Dermis blood vessel endothelial cell (primary cell): ENCODE measurements at regions not wholly inside any gene's neighbourhood (a gene's known extent, or its start where the extent isn't known, plus 50 kb on each side); places are given as distances from the start of the nearest gene placed in this dataset.

Experiments used
- DNase-seq: peaks from one replicate; pipeline ENCODE4 v3.0.0; 2010

DNA sequence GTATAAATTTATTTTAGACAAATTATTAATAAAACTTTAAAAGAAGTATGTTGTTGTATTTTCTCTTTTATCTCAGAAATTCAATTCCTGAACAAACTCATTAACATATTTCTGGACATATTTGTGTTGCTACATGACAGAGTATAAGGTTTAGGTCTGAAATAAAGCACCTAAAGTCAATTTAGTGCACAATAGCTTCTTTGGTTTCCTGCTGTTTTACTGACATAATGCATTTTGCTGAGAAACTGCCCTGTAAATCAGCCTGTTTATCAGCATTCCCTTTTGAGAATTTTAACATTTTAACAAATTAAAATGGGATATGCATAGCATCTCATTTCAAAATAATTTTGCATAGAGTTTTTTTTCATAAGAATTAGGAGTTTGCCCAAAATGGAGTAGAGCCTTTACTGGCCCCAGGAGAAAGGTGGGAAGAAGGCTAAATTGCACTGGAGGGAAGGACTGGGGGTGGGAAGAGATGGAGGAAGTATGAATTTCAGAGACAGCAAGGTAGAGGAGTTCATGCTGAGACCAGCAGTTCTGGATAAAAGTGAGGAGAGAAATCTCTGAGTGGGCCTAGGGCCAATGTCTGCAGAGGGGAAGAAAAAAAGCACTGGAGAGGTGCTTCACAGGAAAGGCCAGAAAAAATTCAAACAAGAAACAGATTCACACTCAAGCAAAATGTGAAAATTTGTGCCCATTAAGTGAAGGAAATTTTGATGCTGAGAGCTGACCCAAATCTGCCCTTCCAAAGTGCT, 324.2 kb upstream of the HSF2 start:
- no peak for DNase-seq

DNA sequence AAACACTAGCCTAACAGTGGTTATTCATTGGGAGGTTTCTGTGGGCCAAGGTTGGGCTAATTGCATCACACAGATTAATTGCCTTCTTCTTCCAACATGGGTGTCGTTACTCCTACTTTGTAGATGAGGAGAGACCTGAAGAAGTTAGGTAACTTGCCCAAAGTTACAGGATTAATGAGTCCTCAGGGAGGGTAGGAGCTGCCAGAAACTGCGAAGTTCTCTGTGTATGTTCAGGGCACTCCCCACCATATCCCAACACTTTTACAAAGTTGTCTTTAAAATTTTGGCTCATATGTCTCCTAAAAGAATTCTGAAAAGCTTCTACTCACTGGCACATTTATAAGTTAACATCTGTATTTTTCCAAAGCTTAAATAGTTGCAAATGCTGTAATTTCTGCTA, 323.5 kb upstream of the HSF2 start:
- no peak for DNase-seq

DNA sequence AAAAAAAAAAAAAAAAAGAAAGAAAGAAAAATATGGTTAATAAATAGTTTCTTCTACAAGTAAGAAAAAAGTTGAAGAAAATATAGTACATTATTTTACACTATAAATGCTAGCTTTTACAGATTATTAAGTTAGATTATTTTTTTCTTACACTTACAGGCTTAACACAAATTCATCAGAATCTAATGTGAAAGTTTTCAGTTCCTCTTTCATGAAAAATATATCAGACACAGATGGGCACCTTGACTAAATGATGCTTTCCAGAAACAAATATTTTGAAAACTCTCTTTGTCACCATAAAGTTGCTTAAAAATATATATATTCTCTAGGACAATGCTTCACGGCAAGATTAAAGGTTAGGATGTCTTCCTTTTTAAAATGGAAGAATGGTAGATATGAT, 321.8 kb upstream of the HSF2 start:
- DNase-seq, result no peak

GRCh38 chr6:122078481-122078880, 321.0 kb upstream of the HSF2 start:
- DNase-seq, result no peak

DNA sequence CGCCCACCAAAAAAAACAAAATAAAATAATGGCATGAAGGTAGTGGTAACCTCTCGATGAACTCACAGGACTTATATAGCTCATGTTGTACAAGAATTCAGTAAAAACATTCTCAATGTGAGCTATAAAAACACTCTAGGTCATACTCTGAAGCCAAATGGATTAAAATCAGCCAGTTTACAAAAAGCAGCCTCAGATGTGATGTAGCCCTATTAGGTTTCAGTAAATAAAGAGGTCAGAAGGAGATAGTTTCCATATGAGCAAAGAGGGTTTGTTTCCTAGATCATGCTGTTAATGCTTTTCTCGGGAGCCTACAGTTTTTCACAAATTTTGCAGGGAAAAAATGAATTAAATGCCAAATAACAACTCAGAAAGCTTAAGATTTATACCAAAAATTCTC, 319.5 kb upstream of the HSF2 start:
- DNase-seq, result no peak

DNA sequence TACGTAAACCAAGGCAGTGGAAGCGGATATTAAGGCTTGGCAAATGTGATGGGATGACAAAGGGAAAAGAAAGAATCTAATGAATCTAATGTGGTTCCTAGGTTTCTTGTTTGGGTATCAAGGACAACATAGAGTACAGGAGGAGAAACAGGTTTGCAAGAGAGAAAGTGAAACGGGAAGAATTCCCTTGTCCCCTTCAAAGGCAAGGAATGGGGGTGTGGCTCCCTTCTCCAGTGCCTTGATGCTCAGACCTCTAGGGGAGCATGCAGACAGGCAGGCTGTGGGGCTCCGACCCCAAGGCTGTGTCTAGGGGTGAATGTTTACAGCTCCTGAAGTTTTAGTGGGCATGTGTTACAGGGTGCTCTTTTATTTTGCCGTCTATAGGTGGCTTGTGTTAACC, 317.5 kb upstream of the HSF2 start:
- no peak for DNase-seq

DNA sequence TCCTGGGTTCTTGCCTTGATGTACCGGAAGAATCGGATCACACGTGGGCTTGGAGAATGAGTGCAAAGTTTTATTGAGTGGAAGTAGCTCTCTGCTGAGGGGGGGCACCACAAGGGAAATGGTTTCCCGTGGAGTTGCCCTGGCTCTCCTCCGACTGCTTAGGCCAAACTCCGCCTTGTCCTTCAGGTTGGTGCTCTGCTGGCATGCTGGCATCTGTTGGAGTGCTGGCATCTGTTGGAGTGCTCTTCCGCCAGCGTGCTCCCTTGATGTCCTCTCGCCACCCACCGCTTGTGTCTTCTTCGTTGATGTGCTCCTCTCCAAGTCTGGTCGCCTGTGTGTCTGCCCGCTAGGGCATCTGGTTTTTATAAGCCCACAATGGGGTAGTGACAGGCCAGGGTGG, 317.1 kb upstream of the HSF2 start:
- no peak for DNase-seq

DNA sequence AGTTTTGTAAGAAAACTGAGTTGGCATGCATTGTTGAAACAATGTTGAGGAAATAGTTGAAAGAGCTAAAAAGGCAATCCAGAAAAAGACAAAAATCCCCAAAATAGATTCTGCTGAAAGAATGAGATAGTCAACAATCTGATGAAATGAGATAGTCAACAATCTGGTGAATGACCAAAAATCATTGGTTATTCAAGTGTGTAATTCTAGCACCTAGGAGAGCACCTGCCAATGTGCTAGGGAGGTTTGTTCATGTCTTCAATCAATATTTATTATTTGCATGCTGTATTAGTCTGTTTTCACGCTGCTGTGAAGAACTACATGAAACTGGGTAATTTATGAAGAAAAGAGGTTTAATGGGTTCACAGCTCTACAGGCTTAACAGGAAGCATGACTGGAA, 307.1 kb upstream of the HSF2 start:
- no peak for DNase-seq

DNA sequence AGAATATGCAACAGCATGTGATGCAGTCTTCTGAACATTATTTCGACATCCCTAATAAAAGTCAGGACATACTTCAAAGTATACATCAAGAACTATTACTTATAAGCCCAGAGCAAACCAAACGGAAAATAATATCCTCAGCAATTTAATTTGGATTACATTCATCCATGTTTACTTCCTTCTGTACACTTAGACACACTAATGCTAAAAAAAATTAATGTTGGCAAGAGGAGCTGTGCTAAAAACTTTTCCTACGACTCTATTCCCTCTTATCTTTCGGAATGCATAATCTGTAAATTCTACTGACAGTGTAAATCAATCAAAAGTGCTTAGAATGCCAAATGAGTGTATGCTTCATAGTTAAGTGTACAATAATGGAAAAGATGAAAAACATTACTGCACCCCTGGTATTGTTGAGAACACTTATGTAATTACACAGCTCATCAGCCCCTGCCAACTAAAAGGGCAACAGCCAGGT, 301.2 kb upstream of the HSF2 start:
- DNase-seq, result no peak

DNA sequence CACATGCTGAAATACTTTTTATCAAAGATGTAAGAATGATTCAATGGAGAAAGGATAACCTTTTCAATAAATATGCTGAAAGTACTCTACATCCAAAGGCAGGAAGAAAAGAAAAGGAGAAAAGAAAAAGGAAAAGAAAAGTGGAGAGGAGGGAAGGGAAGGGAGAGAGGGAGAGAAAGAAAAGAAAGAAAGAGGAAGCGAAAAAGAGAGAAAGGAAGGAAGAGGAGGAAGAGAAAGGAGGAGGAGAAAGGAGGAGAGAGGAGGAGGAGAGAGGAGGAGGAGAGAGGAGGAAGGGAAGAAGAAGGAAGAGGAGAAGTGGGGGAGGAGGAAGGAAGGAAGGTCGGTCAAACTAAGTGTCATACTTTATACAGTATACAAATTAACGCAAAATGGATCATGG, 297.4 kb upstream of the HSF2 start:
- DNase-seq, result no peak

DNA sequence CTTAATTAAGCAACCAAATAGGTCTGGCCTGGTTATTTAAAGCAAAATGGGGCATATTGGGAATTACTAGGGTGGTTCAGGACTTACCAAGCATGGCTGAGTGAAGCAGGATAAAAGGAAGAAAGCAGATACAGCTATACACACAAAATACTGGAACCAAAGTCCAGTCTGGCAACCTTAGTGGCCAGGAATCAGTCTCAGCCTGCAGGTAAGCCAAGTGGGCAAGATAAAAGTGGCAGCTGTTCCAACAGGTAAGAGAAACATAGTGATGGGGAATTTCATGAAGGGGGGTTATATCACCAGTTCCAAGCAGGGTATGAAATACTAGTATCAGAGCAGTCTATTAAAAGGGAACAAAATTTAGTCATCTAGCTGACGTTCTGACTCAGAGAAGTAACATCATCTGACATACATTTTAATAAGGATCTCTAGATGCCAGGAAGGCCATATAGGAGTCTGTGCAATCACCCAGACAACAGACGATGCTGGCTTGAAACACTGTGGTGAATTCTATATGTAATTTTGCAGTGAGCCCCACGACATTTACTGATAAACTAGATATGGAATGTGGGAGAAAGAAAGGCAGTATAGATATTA, 292.1 kb upstream of the HSF2 start:
- no peak for DNase-seq

DNA sequence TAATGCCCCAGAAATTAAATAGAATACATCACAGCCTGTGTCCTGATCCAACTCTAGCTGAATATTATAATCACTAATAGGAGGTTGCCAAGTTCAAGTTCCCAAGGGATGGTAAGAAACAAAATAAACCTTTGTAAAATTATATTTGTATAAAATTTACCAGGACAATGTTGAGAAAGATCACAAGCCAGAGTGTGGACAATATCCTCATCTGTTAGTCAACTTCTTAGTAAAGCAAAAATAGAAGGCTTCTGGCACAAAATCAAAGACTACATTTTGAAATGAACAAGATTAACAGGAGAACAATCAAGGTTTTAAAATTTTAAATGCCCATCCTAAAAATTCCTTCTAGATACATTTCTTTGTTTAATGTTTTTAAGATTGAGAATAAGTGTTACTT, 290.4 kb upstream of the HSF2 start:
- DNase-seq, result no peak

DNA sequence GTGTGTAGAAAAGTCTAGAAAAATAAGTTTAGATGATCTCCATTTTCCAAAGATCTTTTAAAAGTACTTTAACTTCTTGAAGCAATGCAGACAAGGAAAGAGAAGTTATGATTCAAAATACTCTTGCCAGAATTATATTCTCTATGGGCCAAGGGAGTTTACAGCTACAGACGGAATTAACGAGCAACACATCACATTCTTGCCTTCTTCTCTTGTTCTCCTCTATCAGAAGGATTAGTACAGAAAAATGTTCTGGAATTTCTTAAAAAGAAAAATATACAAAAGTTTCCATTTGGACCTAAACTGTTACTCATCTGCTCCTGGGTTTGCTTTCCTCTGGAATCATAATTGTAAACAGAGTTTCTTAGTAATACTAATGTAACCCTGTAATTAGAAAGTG, 284.7 kb upstream of the HSF2 start:
- no peak for DNase-seq

DNA sequence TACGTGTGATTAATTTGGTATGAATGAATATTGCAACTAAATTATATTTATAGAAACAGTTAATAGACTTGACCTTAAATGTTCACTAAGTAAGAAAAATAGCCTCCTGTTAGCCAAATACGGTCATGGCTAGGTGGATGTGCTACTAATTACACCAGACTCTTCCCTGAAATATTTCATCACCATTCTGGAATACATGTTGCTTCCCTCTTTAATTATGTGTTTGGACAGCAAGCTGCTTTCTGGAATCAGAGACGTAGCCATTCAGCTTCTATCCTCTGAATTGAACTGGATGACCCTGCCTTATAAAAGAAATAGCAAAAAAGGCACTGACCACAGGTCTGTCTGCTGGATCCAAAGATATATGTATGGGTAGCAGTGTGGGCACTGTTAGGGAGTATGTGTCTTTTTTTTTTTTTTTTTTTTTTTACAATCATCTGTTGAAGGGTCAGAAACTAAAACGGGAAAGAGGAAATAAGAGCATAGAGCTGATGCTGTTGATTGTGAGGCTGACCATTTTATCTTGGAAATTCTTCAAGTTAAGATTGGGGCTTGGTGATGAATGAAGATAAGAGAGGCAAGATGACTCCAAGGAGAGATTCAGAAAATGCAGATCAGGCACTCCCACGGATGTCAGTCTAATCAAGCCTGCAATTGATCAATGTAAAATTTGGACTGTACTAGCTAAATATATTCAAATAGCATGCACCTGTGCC, 283.2 kb upstream of the HSF2 start:
- no peak for DNase-seq

- DNase-seq, result no peak
Measured at GRCh38 chr6:122116835-122117627, 282.4 kb upstream of the HSF2 start.

DNA sequence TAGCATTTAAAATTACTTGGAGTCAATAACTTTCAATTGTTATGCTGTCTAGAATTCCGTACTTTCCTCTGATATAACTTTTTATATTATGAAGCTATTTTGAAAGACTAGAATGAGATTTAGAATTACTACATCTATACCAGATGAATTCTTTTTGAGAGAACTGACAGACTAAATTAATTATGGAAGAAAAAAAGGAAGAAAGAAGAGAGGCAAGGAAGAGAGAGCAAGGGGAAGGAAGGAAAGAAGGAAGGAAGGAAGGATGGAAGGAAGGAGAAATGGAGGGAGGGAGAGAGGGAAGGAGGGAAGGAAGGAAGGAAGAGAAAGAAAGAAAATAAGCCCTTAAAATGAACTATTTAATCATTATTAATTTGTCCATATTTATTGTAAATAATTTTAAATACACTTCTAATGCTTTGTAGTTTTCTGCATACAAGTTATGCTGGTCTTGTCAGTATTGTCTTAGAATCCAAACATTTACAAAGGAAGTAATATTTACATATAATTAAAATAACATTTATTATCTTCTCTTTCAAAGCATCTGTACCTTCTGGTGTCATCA, 280.4 kb upstream of the HSF2 start:
- DNase-seq, result no peak

DNA sequence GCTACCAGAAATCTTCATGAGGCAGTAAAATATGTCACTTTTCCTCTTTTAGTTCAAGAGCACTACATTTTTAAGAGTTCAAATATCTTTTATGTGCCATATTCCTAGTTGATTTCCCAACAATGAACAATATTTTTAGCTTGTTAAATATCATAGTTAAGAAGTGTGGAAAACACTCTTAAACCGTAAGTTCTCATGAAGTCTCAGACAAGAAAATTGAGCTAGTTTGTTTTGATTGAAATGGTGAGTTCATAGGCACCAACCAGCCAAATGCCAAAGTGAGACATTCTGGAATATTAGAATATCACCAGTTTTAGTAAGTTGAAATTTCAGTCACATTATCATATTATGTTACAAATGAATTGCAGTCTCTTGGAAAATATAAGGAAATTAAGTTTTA, 277.2 kb upstream of the HSF2 start:
- no peak for DNase-seq

- DNase-seq, result no peak
Measured at GRCh38 chr6:122122686-122123085, 276.8 kb upstream of the HSF2 start.

- no peak for DNase-seq
Measured at GRCh38 chr6:122124908-122125307, 274.5 kb upstream of the HSF2 start.

DNA sequence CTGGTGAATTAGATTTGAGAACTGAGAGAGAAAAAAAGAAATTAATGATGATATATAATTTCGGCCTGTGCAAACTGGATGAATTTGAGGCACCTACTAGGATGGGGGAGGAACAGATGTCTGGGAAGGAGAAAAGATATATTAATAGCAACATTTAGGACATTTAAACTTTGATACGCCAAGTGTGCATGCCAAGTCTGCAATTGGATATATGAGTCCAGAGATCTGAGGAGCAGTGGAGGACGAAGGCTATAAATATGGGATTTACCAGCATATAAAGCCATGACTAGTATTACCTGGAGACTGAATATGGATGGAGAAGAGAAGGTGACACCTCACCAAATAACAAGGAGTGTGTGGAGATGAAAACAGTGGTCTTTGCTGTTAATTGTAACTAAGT, 272.6 kb upstream of the HSF2 start:
- DNase-seq, result no peak

DNA sequence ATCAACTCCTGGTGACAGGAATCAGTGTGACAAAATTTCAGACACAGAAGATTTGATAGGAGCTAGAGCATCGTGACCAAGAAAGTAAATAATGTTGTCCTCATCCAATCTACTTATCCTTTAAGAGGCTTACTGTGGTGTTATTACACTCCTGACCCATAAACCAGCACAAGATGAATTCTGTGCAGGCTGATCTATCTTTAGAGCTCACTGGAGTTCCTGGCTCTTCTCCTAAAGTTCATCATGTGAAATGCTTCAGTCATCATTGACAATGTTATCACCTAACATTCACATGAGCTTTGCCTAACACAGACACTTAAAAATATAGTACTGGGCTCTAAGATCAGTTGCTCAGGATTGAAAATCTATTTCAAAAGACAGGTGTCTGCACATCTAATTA, 271.0 kb upstream of the HSF2 start:
- no peak for DNase-seq

GRCh38 chr6:122129313-122130025, 270.0 kb upstream of the HSF2 start:
- DNase-seq, result no peak
